Adrenal gland (tissue), 9 donors: ENCODE measurements at regions not wholly inside any gene's neighbourhood (a gene's known extent, or its start where the extent isn't known, plus 50 kb on each side); places are given as distances from the start of the nearest gene placed in this dataset.

Experiments
- DNase-seq, 7 donors: peaks; one replicate each; pipeline ENCODE4 v3.0.0-alpha.2; 2019 to 2020
- H3K27ac ChIP-seq, 5 donors: fragments of 200-600 bp; sonication (generic) in 4 of 5; 1 replicate in 3 of 5; 2 replicates in 2 of 5; pipeline versions ENCODE4 v1.5.1 to v1.8.0; 2016 to 2020; ENCODE audit warnings: mild to moderate bottlenecking in 1 of 5
- H3K27me3 ChIP-seq: fragments of 200-600 bp; 2 replicates; pipeline ENCODE4 v1.8.0; 2021
- H3K36me3 ChIP-seq, 2 donors: fragments of 200-600 bp; replicated peaks in 1 of 2; 1 replicate in 1 of 2; 2 replicates in 1 of 2; pipeline versions ENCODE4 v1.5.1 to v1.8.0; 2018 to 2022
- H3K4me1 ChIP-seq, 2 donors: fragments of 200-600 bp; replicated peaks in 1 of 2; 1 replicate in 1 of 2; 2 replicates in 1 of 2; pipeline versions ENCODE4 v1.5.1 to v1.8.0; 2018 to 2021
- H3K4me3 ChIP-seq, 4 donors: fragments of 200-600 bp; sonication (generic) in 3 of 4; one replicate each; pipeline ENCODE4 v1.5.1; 2016 to 2018
- H3K9me3 ChIP-seq, 3 donors: fragments of 200-600 bp; sonication (generic) in 1 of 3; replicated peaks in 1 of 3; 1 replicate in 2 of 3; 2 replicates in 1 of 3; pipeline versions ENCODE4 v1.5.1 to v1.8.0; 2016 to 2021
- POLR2A ChIP-seq, 2 donors: fragments of 450-650 bp; IDR thresholded peaks; one replicate each; pipeline ENCODE4 v1.6.1; 2017; ENCODE audit warnings: antibody characterized with exemption in 2 of 2, mild to moderate bottlenecking in 2 of 2, moderate library complexity in 1 of 2
- WGBS, 4 donors: extraction: QIAGEN DNeasy Blood & Tissue Kit in 2 of 4; methylation state at CpG; one replicate each; pipeline versions ENCODE4 v1.1.5 to v1.1.7; 2013 to 2017; 5-methylcytosine and 5-hydroxymethylcytosine counted together
- intact Hi-C, 2 donors: fragments of 100-400 bp; cut with DNase I; formaldehyde crosslinking; loops; one replicate each; pipeline versions ENCODE4 v1.14.1 to v1.15.0; 2022 to 2023
- TF ChIP-seq, protein P1 (sequence below), 6 experiments: fragments of 450-650 bp in 4 of 6; fragments of 200-600 bp in 2 of 6; sonication (generic) in 1 of 6; IDR thresholded peaks; 1 replicate in 5 of 6; 2 replicates in 1 of 6; pipeline versions ENCODE4 v1.5.1 to v1.8.0; 2016 to 2021; ENCODE audit warnings: antibody characterized with exemption in 6 of 6, mild to moderate bottlenecking in 2 of 6, moderate library complexity in 1 of 6
- donor health status: healthy with polysubstance abuse.
- donor health status: Bipolar disorder and iron deficiency.
- donor health status: DM: yes; HTN: yes; CAD: no.
- donor health status: DM: no; HTN: no; CAD: no.
- donor health status: DM: no; HTN: no; CAD: no.

- 31 to 39% (median 34%) methylated on average over 1 of the region's 1 CpG for WGBS, 4 donors
Measured at GRCh38 chr18:61141691-61142090, 191.5 kb upstream of the CDH20 start.

DNA sequence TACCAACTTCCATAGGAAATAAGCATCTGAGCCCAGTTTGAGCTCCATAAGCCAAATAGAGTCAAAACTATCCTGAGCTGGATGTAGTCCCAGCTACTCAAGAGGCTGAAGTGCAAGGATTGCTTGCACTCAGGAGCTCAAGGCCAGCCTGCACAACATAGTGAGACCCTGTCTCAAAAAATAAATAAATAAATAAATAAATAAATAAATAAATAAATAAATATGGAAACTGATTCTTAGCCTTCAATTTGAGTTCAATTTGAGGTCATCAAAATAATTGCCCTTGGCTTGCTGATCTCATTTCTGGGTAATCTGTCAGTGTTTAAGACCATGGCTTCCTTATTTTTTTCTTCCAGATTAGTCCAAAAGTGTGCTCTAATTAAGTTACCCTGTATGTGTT is 184.9 kb upstream of the CDH20 start:
- TF ChIP-seq POLR2A (IDR thresholded peaks at IDR 0.05) = no peak
- TF ChIP-seq, protein P1, sequence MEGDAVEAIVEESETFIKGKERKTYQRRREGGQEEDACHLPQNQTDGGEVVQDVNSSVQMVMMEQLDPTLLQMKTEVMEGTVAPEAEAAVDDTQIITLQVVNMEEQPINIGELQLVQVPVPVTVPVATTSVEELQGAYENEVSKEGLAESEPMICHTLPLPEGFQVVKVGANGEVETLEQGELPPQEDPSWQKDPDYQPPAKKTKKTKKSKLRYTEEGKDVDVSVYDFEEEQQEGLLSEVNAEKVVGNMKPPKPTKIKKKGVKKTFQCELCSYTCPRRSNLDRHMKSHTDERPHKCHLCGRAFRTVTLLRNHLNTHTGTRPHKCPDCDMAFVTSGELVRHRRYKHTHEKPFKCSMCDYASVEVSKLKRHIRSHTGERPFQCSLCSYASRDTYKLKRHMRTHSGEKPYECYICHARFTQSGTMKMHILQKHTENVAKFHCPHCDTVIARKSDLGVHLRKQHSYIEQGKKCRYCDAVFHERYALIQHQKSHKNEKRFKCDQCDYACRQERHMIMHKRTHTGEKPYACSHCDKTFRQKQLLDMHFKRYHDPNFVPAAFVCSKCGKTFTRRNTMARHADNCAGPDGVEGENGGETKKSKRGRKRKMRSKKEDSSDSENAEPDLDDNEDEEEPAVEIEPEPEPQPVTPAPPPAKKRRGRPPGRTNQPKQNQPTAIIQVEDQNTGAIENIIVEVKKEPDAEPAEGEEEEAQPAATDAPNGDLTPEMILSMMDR (IDR thresholded peaks at IDR 0.05) = no peak
- intact Hi-C loops = no loop called here
- Histone ChIP-seq H3K9me3 (no peaks in the 10 kb centered on the region), H3K27me3 (no peaks in the 10 kb centered on the region), H3K27ac (no peak overlapping the region), H3K36me3 (no peaks in the 10 kb centered on the region), H3K4me1 (no peaks in the 10 kb centered on the region), H3K4me3 (no peak overlapping the region)
- no peak for DNase-seq

More at GRCh38 chr18:61141691-61142090, 191.5 kb upstream of the CDH20 start:
- H3K9me3 ChIP-seq = no peaks in the 10 kb centered on the region
- H3K27ac ChIP-seq = no peak overlapping the region
- intact Hi-C loops = no loop called here
- H3K4me1 ChIP-seq = no peaks in the 10 kb centered on the region
- DNase-seq = no peak
- H3K36me3 ChIP-seq = no peaks in the 10 kb centered on the region
- H3K4me3 ChIP-seq = no peak overlapping the region
- TF ChIP-seq, protein P1 (IDR thresholded peaks at IDR 0.05) = no peak
- no peak for TF ChIP-seq POLR2A (IDR thresholded peaks at IDR 0.05)
- no peaks in the 10 kb centered on the region for H3K27me3 ChIP-seq

- no peaks in the 10 kb centered on the region for H3K36me3 ChIP-seq
- intact Hi-C loops = no loop called here
- TF ChIP-seq, protein P1 (IDR thresholded peaks at IDR 0.05) = no peak
- TF ChIP-seq POLR2A (IDR thresholded peaks at IDR 0.05) = no peak
- no peak overlapping the region for H3K4me3 ChIP-seq
- 89 to 93% (median 90%) methylated on average over 5 of the region's 5 CpGs for WGBS, 4 donors
- H3K27ac ChIP-seq = no peak overlapping the region
- H3K4me1 ChIP-seq = no peaks in the 10 kb centered on the region
- no peaks in the 10 kb centered on the region for H3K27me3 ChIP-seq
- no peak for DNase-seq
- no peaks in the 10 kb centered on the region for H3K9me3 ChIP-seq
Measured at GRCh38 chr18:61149786-61150185, 183.4 kb upstream of the CDH20 start.

- Histone ChIP-seq H3K4me3 (no peak overlapping the region), H3K36me3 (no peaks in the 10 kb centered on the region), H3K27ac (no peak overlapping the region), H3K9me3 (no peaks in the 10 kb centered on the region), H3K27me3 (no peaks in the 10 kb centered on the region), H3K4me1 (no peaks in the 10 kb centered on the region)
- TF ChIP-seq POLR2A (IDR thresholded peaks at IDR 0.05) = no peak
- TF ChIP-seq, protein P1 (IDR thresholded peaks at IDR 0.05) = no peak
- DNase-seq = no peak
- intact Hi-C loops = no loop called here
- 62 to 77% (median 73%) methylated on average over 3 of the region's 3 CpGs for WGBS, 4 donors
Measured at GRCh38 chr18:61153571-61153970, 179.7 kb upstream of the CDH20 start.
